ENCODE measurements at regions not wholly inside any gene's neighbourhood (a gene's known extent, or its start where the extent isn't known, plus 50 kb on each side); places are given as distances from the start of the nearest gene placed in this dataset.

- intact Hi-C loops (cut with DNase I) = no loop called here
- DNase-seq (no peak), FAIRE-seq (no peak)
- Histone ChIP-seq H3K27me3 (ENCODE audit: control insufficient read depth, insufficient read depth, low read length) (no peaks in the 10 kb centered on the region), H3K4me3 (ENCODE audit: low read length in 3 of 3) (no peak overlapping the region), H3K4me1 (ENCODE audit: control insufficient read depth in 2 of 3, insufficient read depth in 2 of 3, low read depth in 1 of 3, low read length in 3 of 3) (no peaks in the 10 kb centered on the region), H3K9ac (ENCODE audit: low read length in 3 of 3) (no peak overlapping the region), H3K9me3 (ENCODE audit: control insufficient read depth in 2 of 3, insufficient read depth in 1 of 3, low read length in 3 of 3) (no peaks in the 10 kb centered on the region), H3K36me3 (ENCODE audit: control insufficient read depth in 2 of 3, insufficient read depth in 3 of 3, low read length in 3 of 3) (no peaks in the 10 kb centered on the region), H3K27ac (ENCODE audit: low read depth in 2 of 2, low read length in 2 of 2) (no peak overlapping the region)
- no peak for TF ChIP-seq CTCF (IDR thresholded peaks at IDR 0.05; ENCODE audit: borderline replicate concordance, extremely low read depth, insufficient read depth)
Observed at GRCh38 chr2:138071720-138072719, 107.7 kb downstream of the HNMT start.

- Histone ChIP-seq H3K9me3 (ENCODE audit: control insufficient read depth in 2 of 3, insufficient read depth in 1 of 3, low read length in 3 of 3) (no peaks in the 10 kb centered on the region), H3K36me3 (ENCODE audit: control insufficient read depth in 2 of 3, insufficient read depth in 3 of 3, low read length in 3 of 3) (no peaks in the 10 kb centered on the region), H3K4me1 (ENCODE audit: control insufficient read depth in 2 of 3, insufficient read depth in 2 of 3, low read depth in 1 of 3, low read length in 3 of 3) (no peaks in the 10 kb centered on the region), H3K27ac (ENCODE audit: low read depth in 2 of 2, low read length in 2 of 2) (no peak overlapping the region), H3K4me3 (ENCODE audit: low read length in 3 of 3) (no peak overlapping the region), H3K27me3 (ENCODE audit: control insufficient read depth, insufficient read depth, low read length) (no peaks in the 10 kb centered on the region), H3K9ac (ENCODE audit: low read length in 3 of 3) (no peak overlapping the region)
- intact Hi-C loops (cut with DNase I) = no loop called here
- DNase-seq = peak in 1 of 5 donors; percentile 16
- TF ChIP-seq CTCF (IDR thresholded peaks at IDR 0.05; ENCODE audit: borderline replicate concordance, extremely low read depth, insufficient read depth) = no peak
- no peak for FAIRE-seq
Observed at GRCh38 chr2:138078153-138078552, 113.9 kb downstream of the HNMT start.

GRCh38 chr2:138079976-138080375 lies 115.7 kb downstream of the HNMT start:
- DNase-seq (no peak), FAIRE-seq (no peak)
- Histone ChIP-seq H3K9me3 (ENCODE audit: control insufficient read depth in 2 of 3, insufficient read depth in 1 of 3, low read length in 3 of 3) (no peaks in the 10 kb centered on the region), H3K4me3 (ENCODE audit: low read length in 3 of 3) (no peak overlapping the region), H3K27me3 (ENCODE audit: control insufficient read depth, insufficient read depth, low read length) (no peaks in the 10 kb centered on the region), H3K9ac (ENCODE audit: low read length in 3 of 3) (no peak overlapping the region), H3K27ac (ENCODE audit: low read depth in 2 of 2, low read length in 2 of 2) (no peak overlapping the region), H3K4me1 (ENCODE audit: control insufficient read depth in 2 of 3, insufficient read depth in 2 of 3, low read depth in 1 of 3, low read length in 3 of 3) (no peaks in the 10 kb centered on the region), H3K36me3 (ENCODE audit: control insufficient read depth in 2 of 3, insufficient read depth in 3 of 3, low read length in 3 of 3) (no peaks in the 10 kb centered on the region)
- intact Hi-C loops (cut with DNase I) = no loop called here
- no peak for TF ChIP-seq CTCF (IDR thresholded peaks at IDR 0.05; ENCODE audit: borderline replicate concordance, extremely low read depth, insufficient read depth)
